HG02588 (cell line): ENCODE measurements at regions not wholly inside any gene's neighbourhood (a gene's known extent, or its start where the extent isn't known, plus 50 kb on each side); places are given as distances from the start of the nearest gene placed in this dataset.
"Not testable (repeated sequence)": the region's sequence is repeated elsewhere in the genome, so short reads cannot be mapped to it uniquely, and the experiment has no call there.

Experiments used
- ATAC-seq: cut with Tn5 transposase; IDR thresholded peaks from one replicate; pipeline ENCODE4 v1.9.1; 2021; ENCODE audit warnings: mild to moderate bottlenecking, moderate library complexity; ENCODE audit not compliant: unreplicated experiment

- no peak for ATAC-seq
Observed at GRCh38 chr6:872570-873125, 179.7 kb upstream of the EXOC2 start.

GRCh38 chr6:871503-871902 lies 178.6 kb upstream of the EXOC2 start:
- ATAC-seq, result no peak

- no peak for ATAC-seq
Observed at GRCh38 chr6:870096-870495, 177.2 kb upstream of the EXOC2 start.

GRCh38 chr6:868201-868600 lies 175.3 kb upstream of the EXOC2 start:
- no peak for ATAC-seq

GRCh38 chr6:867378-867777 lies 174.4 kb upstream of the EXOC2 start:
- no peak for ATAC-seq

- ATAC-seq, result no peak
Observed at GRCh38 chr6:866316-866715, 173.4 kb upstream of the EXOC2 start.

- no peak for ATAC-seq
Observed at GRCh38 chr6:865846-866245, 172.9 kb upstream of the EXOC2 start.

- no peak for ATAC-seq
Observed at GRCh38 chr6:863831-864230, 170.9 kb upstream of the EXOC2 start.

GRCh38 chr6:863127-863526 lies 170.2 kb upstream of the EXOC2 start:
- not testable (repeated sequence) for ATAC-seq

GRCh38 chr6:859936-860335 lies 167.0 kb upstream of the EXOC2 start:
- ATAC-seq, result no peak

- ATAC-seq, result no peak
Observed at GRCh38 chr6:854406-855118, 161.6 kb upstream of the EXOC2 start.

GRCh38 chr6:852216-852615 lies 159.3 kb upstream of the EXOC2 start:
- not testable (repeated sequence) for ATAC-seq

GRCh38 chr6:849075-849506 lies 156.2 kb upstream of the EXOC2 start:
- ATAC-seq, result no peak

GRCh38 chr6:845566-845965 lies 152.6 kb upstream of the EXOC2 start:
- no peak for ATAC-seq

- no peak for ATAC-seq
Observed at GRCh38 chr6:845101-845500, 152.2 kb upstream of the EXOC2 start.

GRCh38 chr6:842141-842540 lies 149.2 kb upstream of the EXOC2 start:
- ATAC-seq, result no peak

GRCh38 chr6:841569-841968 lies 148.6 kb upstream of the EXOC2 start:
- ATAC-seq, result no peak

- no peak for ATAC-seq
Observed at GRCh38 chr6:839201-839600, 146.3 kb upstream of the EXOC2 start.

GRCh38 chr6:837380-837779 lies 144.4 kb upstream of the EXOC2 start:
- ATAC-seq, result no peak

- no peak for ATAC-seq
Observed at GRCh38 chr6:836276-836853, 143.4 kb upstream of the EXOC2 start.

GRCh38 chr6:835476-836160 lies 142.7 kb upstream of the EXOC2 start:
- ATAC-seq, result no peak

- no peak for ATAC-seq
Observed at GRCh38 chr6:834866-835265, 141.9 kb upstream of the EXOC2 start.
